ENCODE measurements at regions not wholly inside any gene's neighbourhood (a gene's known extent, or its start where the extent isn't known, plus 50 kb on each side); places are given as distances from the start of the nearest gene placed in this dataset.

GRCh38 chr6:129954749-129955431 lies 63.5 kb upstream of the L3MBTL3 start:
- Mint-ChIP-seq H3K27ac (peak overlapping the region; percentile 52), H3K27me3 (ENCODE audit: low read depth) (no peaks in the 10 kb centered on the region), H3K4me1 (peaks cover 11% of the 10 kb centered on the region), H3K36me3 (no peaks in the 10 kb centered on the region), H3K4me3 (no peak overlapping the region), H3K9me3 (peaks cover 7% of the 10 kb centered on the region; the same call in 1 of the 2 replicates)
- POLR2A ChIA-PET, result no interaction called here
- DNase-seq (ENCODE audit: low spot score) (no peak), ATAC-seq (peak; percentile 81)
- CTCF ChIA-PET, result interaction anchor here (0.8 kb wide), 1 partner anchor 67 kb away, joined by 3 read pairs; no protein-coding TSS in a partner anchor
- no peak for TF ChIP-seq FOXP4 (CRISPR knock-in tag; IDR thresholded peaks at IDR 0.05)
- no peak for TF ChIP-seq ZBTB21 (CRISPR knock-in tag; IDR thresholded peaks at IDR 0.05; ENCODE audit: borderline replicate concordance)
- no peak for TF ChIP-seq ARID4B (CRISPR knock-in tag; IDR thresholded peaks at IDR 0.05; ENCODE audit: borderline replicate concordance)
- TF ChIP-seq FOXK1 (CRISPR knock-in tag; IDR thresholded peaks at IDR 0.05), result no peak
- no peak for TF ChIP-seq ERG (CRISPR knock-in tag; IDR thresholded peaks at IDR 0.05)
- no peak for TF ChIP-seq ETV6 (CRISPR knock-in tag; IDR thresholded peaks at IDR 0.05)
- TF ChIP-seq ZNF423 (CRISPR knock-in tag; IDR thresholded peaks at IDR 0.05), result no peak
- TF ChIP-seq ZNF317 (CRISPR knock-in tag; IDR thresholded peaks at IDR 0.05; ENCODE audit: borderline replicate concordance, low read depth), result no peak
- TF ChIP-seq ZNF232 (CRISPR knock-in tag; IDR thresholded peaks at IDR 0.05), result no peak
- TF ChIP-seq USF2 (CRISPR knock-in tag; IDR thresholded peaks at IDR 0.05), result no peak
- no peak for TF ChIP-seq TEAD4 (CRISPR knock-in tag; IDR thresholded peaks at IDR 0.05)
- TF ChIP-seq PRDM15 (CRISPR knock-in tag; IDR thresholded peaks at IDR 0.05), result no peak
- TF ChIP-seq ZSCAN18 (CRISPR knock-in tag; IDR thresholded peaks at IDR 0.05), result no peak

Data from WTC11 (cell line).